ENCODE measurements at regions not wholly inside any gene's neighbourhood (a gene's known extent, or its start where the extent isn't known, plus 50 kb on each side); places are given as distances from the start of the nearest gene placed in this dataset.
A peak's percentile ranks its signal among the peaks of the same experiment; 100 is the strongest.
"Not testable (repeated sequence)": the region's sequence is repeated elsewhere in the genome, so short reads cannot be mapped to it uniquely, and the experiment has no call there.

- ATAC-seq; intact Hi-C loops (cut with micrococcal nuclease); DNase-seq: not testable (repeated sequence)
These were observed 471.9 kb downstream of the FOXD4L5 start for GRCh38 chr9:64813072-64813471.

GRCh38 chr9:64778667-64779066, 506.3 kb downstream of the FOXD4L5 start:
- intact Hi-C loops (cut with micrococcal nuclease); DNase-seq; ATAC-seq: not testable (repeated sequence)

GRCh38 chr9:64776269-64776668, 508.7 kb downstream of the FOXD4L5 start:
- ATAC-seq; intact Hi-C loops (cut with micrococcal nuclease); DNase-seq: not testable (repeated sequence)

GRCh38 chr9:64774813-64775793, 509.9 kb downstream of the FOXD4L5 start:
- ATAC-seq; intact Hi-C loops (cut with micrococcal nuclease): not testable (repeated sequence)
- peak; percentile 26 for DNase-seq

GRCh38 chr9:64774004-64774812, 510.8 kb downstream of the FOXD4L5 start:
- ATAC-seq; DNase-seq; intact Hi-C loops (cut with micrococcal nuclease): not testable (repeated sequence)

GRCh38 chr9:64773491-64773931, 511.5 kb downstream of the FOXD4L5 start:
- intact Hi-C loops (cut with micrococcal nuclease): no loop called here
- peak; percentile 15 for DNase-seq
- ATAC-seq: no peak

- intact Hi-C loops (cut with micrococcal nuclease); DNase-seq; ATAC-seq: not testable (repeated sequence)
These were observed 512.2 kb downstream of the FOXD4L5 start for GRCh38 chr9:64772751-64773331.

- DNase-seq; ATAC-seq; intact Hi-C loops (cut with micrococcal nuclease): not testable (repeated sequence)
These were observed 512.8 kb downstream of the FOXD4L5 start for GRCh38 chr9:64772123-64772736.
